ENCODE measurements at regions not wholly inside any gene's neighbourhood (a gene's known extent, or its start where the extent isn't known, plus 50 kb on each side); places are given as distances from the start of the nearest gene placed in this dataset.

- no peaks in the 10 kb centered on the region for H3K9me3 Mint-ChIP-seq
- no peak for DNase-seq
- no peaks in the 10 kb centered on the region for H3K4me1 Mint-ChIP-seq
- intact Hi-C loops (cut with micrococcal nuclease), result no loop called here
- no peak overlapping the region for H3K4me3 Mint-ChIP-seq
- no peaks in the 10 kb centered on the region for H3K36me3 Mint-ChIP-seq (ENCODE audit: low read depth)
- H3K27ac Mint-ChIP-seq, result no peak overlapping the region
- H3K27me3 Mint-ChIP-seq, result no peaks in the 10 kb centered on the region
These were observed 617.2 kb upstream of the CHORDC1 start for GRCh38 chr11:90840071-90840470.

- Mint-ChIP-seq H3K27me3 (no peaks in the 10 kb centered on the region), H3K9me3 (no peaks in the 10 kb centered on the region), H3K27ac (no peak overlapping the region), H3K36me3 (ENCODE audit: low read depth) (no peaks in the 10 kb centered on the region), H3K4me3 (no peak overlapping the region), H3K4me1 (no peaks in the 10 kb centered on the region)
- no peak for DNase-seq
- intact Hi-C loops (cut with micrococcal nuclease), result no loop called here
These were observed 613.2 kb upstream of the CHORDC1 start for GRCh38 chr11:90836031-90836430.

- no peak overlapping the region for H3K4me3 Mint-ChIP-seq
- H3K9me3 Mint-ChIP-seq, result peaks cover 9% of the 10 kb centered on the region
- H3K27me3 Mint-ChIP-seq, result no peaks in the 10 kb centered on the region
- H3K36me3 Mint-ChIP-seq (ENCODE audit: low read depth), result no peaks in the 10 kb centered on the region
- DNase-seq, result no peak
- intact Hi-C loops (cut with micrococcal nuclease), result no loop called here
- H3K4me1 Mint-ChIP-seq, result no peaks in the 10 kb centered on the region
- no peak overlapping the region for H3K27ac Mint-ChIP-seq
These were observed 600.6 kb upstream of the CHORDC1 start for GRCh38 chr11:90823446-90823845.

- H3K4me3 Mint-ChIP-seq, result no peak overlapping the region
- H3K4me1 Mint-ChIP-seq, result no peaks in the 10 kb centered on the region
- H3K36me3 Mint-ChIP-seq (ENCODE audit: low read depth), result no peaks in the 10 kb centered on the region
- intact Hi-C loops (cut with micrococcal nuclease), result no loop called here
- DNase-seq, result no peak
- no peaks in the 10 kb centered on the region for H3K27me3 Mint-ChIP-seq
- H3K27ac Mint-ChIP-seq, result no peak overlapping the region
- peaks cover 9% of the 10 kb centered on the region for H3K9me3 Mint-ChIP-seq
These were observed 600.1 kb upstream of the CHORDC1 start for GRCh38 chr11:90822996-90823395.

GRCh38 chr11:90818196-90818745, 595.4 kb upstream of the CHORDC1 start:
- Mint-ChIP-seq H3K36me3 (ENCODE audit: low read depth) (no peaks in the 10 kb centered on the region), H3K4me3 (no peak overlapping the region), H3K27ac (no peak overlapping the region), H3K4me1 (no peaks in the 10 kb centered on the region), H3K9me3 (peaks cover 9% of the 10 kb centered on the region), H3K27me3 (no peaks in the 10 kb centered on the region)
- intact Hi-C loops (cut with micrococcal nuclease), result no loop called here
- no peak for DNase-seq

GRCh38 chr11:90809581-90809980, 586.7 kb upstream of the CHORDC1 start:
- Mint-ChIP-seq H3K4me3 (no peak overlapping the region), H3K27ac (no peak overlapping the region), H3K4me1 (no peaks in the 10 kb centered on the region), H3K9me3 (no peaks in the 10 kb centered on the region), H3K27me3 (no peaks in the 10 kb centered on the region), H3K36me3 (ENCODE audit: low read depth) (no peaks in the 10 kb centered on the region)
- intact Hi-C loops (cut with micrococcal nuclease), result no loop called here
- DNase-seq, result no peak

- DNase-seq, result no peak
- H3K4me3 Mint-ChIP-seq, result no peak overlapping the region
- H3K27ac Mint-ChIP-seq, result no peak overlapping the region
- no peaks in the 10 kb centered on the region for H3K36me3 Mint-ChIP-seq (ENCODE audit: low read depth)
- H3K4me1 Mint-ChIP-seq, result no peaks in the 10 kb centered on the region
- H3K9me3 Mint-ChIP-seq, result peaks cover 3% of the 10 kb centered on the region
- H3K27me3 Mint-ChIP-seq, result no peaks in the 10 kb centered on the region
- intact Hi-C loops (cut with micrococcal nuclease), result no loop called here
These were observed 582.3 kb upstream of the CHORDC1 start for GRCh38 chr11:90805172-90805571.

GRCh38 chr11:90803831-90804230, 581.0 kb upstream of the CHORDC1 start:
- Mint-ChIP-seq H3K27ac (no peak overlapping the region), H3K27me3 (no peaks in the 10 kb centered on the region), H3K4me1 (no peaks in the 10 kb centered on the region), H3K9me3 (peaks cover 3% of the 10 kb centered on the region), H3K4me3 (no peak overlapping the region), H3K36me3 (ENCODE audit: low read depth) (no peaks in the 10 kb centered on the region)
- intact Hi-C loops (cut with micrococcal nuclease), result no loop called here
- no peak for DNase-seq

- intact Hi-C loops (cut with micrococcal nuclease), result no loop called here
- DNase-seq, result no peak
- Mint-ChIP-seq H3K27ac (no peak overlapping the region), H3K4me3 (no peak overlapping the region), H3K36me3 (ENCODE audit: low read depth) (no peaks in the 10 kb centered on the region), H3K27me3 (no peaks in the 10 kb centered on the region), H3K4me1 (no peaks in the 10 kb centered on the region), H3K9me3 (peaks cover 3% of the 10 kb centered on the region)
These were observed 580.5 kb upstream of the CHORDC1 start for GRCh38 chr11:90803366-90803765.

GRCh38 chr11:90798769-90799168, 575.9 kb upstream of the CHORDC1 start:
- intact Hi-C loops (cut with micrococcal nuclease), result no loop called here
- no peak for DNase-seq
- H3K4me3 Mint-ChIP-seq, result no peak overlapping the region
- H3K36me3 Mint-ChIP-seq (ENCODE audit: low read depth), result no peaks in the 10 kb centered on the region
- H3K9me3 Mint-ChIP-seq, result peaks cover 3% of the 10 kb centered on the region
- H3K27ac Mint-ChIP-seq, result no peak overlapping the region
- H3K4me1 Mint-ChIP-seq, result no peaks in the 10 kb centered on the region
- H3K27me3 Mint-ChIP-seq, result no peaks in the 10 kb centered on the region

- Mint-ChIP-seq H3K4me3 (no peak overlapping the region), H3K27me3 (no peaks in the 10 kb centered on the region), H3K36me3 (ENCODE audit: low read depth) (no peaks in the 10 kb centered on the region), H3K4me1 (no peaks in the 10 kb centered on the region), H3K9me3 (peaks cover 3% of the 10 kb centered on the region), H3K27ac (no peak overlapping the region)
- intact Hi-C loops (cut with micrococcal nuclease), result no loop called here
- DNase-seq, result no peak
These were observed 572.9 kb upstream of the CHORDC1 start for GRCh38 chr11:90795746-90796145.

GRCh38 chr11:90788961-90789360, 566.1 kb upstream of the CHORDC1 start:
- Mint-ChIP-seq H3K9me3 (peaks cover 6% of the 10 kb centered on the region), H3K27ac (no peak overlapping the region), H3K36me3 (ENCODE audit: low read depth) (no peaks in the 10 kb centered on the region), H3K27me3 (no peaks in the 10 kb centered on the region), H3K4me1 (no peaks in the 10 kb centered on the region), H3K4me3 (no peak overlapping the region)
- intact Hi-C loops (cut with micrococcal nuclease), result no loop called here
- DNase-seq, result no peak

- H3K27me3 Mint-ChIP-seq, result no peaks in the 10 kb centered on the region
- DNase-seq, result no peak
- intact Hi-C loops (cut with micrococcal nuclease), result no loop called here
- H3K27ac Mint-ChIP-seq, result no peak overlapping the region
- no peaks in the 10 kb centered on the region for H3K9me3 Mint-ChIP-seq
- no peaks in the 10 kb centered on the region for H3K4me1 Mint-ChIP-seq
- no peak overlapping the region for H3K4me3 Mint-ChIP-seq
- no peaks in the 10 kb centered on the region for H3K36me3 Mint-ChIP-seq (ENCODE audit: low read depth)
These were observed 561.5 kb upstream of the CHORDC1 start for GRCh38 chr11:90784241-90784814.

GRCh38 chr11:90783111-90783510, 560.3 kb upstream of the CHORDC1 start:
- no peak overlapping the region for H3K4me3 Mint-ChIP-seq
- no peaks in the 10 kb centered on the region for H3K4me1 Mint-ChIP-seq
- H3K27me3 Mint-ChIP-seq, result no peaks in the 10 kb centered on the region
- no peaks in the 10 kb centered on the region for H3K9me3 Mint-ChIP-seq
- no peak for DNase-seq
- H3K36me3 Mint-ChIP-seq (ENCODE audit: low read depth), result no peaks in the 10 kb centered on the region
- H3K27ac Mint-ChIP-seq, result no peak overlapping the region
- intact Hi-C loops (cut with micrococcal nuclease), result no loop called here

- H3K27me3 Mint-ChIP-seq, result no peaks in the 10 kb centered on the region
- intact Hi-C loops (cut with micrococcal nuclease), result no loop called here
These were observed 556.2 kb upstream of the CHORDC1 start for GRCh38 chr11:90779098-90779497.

More at GRCh38 chr11:90779098-90779497, 556.2 kb upstream of the CHORDC1 start:
- Mint-ChIP-seq H3K36me3 (ENCODE audit: low read depth) (no peaks in the 10 kb centered on the region), H3K9me3 (peaks cover 8% of the 10 kb centered on the region), H3K4me3 (no peak overlapping the region), H3K4me1 (no peaks in the 10 kb centered on the region), H3K27ac (no peak overlapping the region)
- no peak for DNase-seq

Data from activated CD4-positive, alpha-beta T cell treated with anti-CD3 and anti-CD28 coated beads, Interleukin-2, amount 10 ng/mL, durations not matched to agents 24 days and 14 days (primary cell).